Ascending aorta (tissue), 2 donors: ENCODE measurements at regions not wholly inside any gene's neighbourhood (a gene's known extent, or its start where the extent isn't known, plus 50 kb on each side); places are given as distances from the start of the nearest gene placed in this dataset.

Experiments used
- DNase-seq, 2 donors: peaks; one replicate each; pipeline ENCODE4 v3.0.0-alpha.2; 2019; ENCODE audit warnings: low spot score in 2 of 2
- H3K27ac ChIP-seq, 2 donors: fragments of 200-600 bp; sonication (generic); one replicate each; pipeline ENCODE4 v1.5.1; 2016 to 2017; ENCODE audit warnings: mild to moderate bottlenecking in 1 of 2
- H3K27me3 ChIP-seq: fragments of 200-600 bp; sonication (generic); one replicate; pipeline ENCODE4 v1.5.1; 2017
- H3K36me3 ChIP-seq, 2 donors: fragments of 200-600 bp; sonication (generic); one replicate each; pipeline ENCODE4 v1.5.1; 2016
- H3K4me1 ChIP-seq, 2 donors: fragments of 200-600 bp; sonication (generic); one replicate each; pipeline ENCODE4 v1.5.1; 2016 to 2017; ENCODE audit warnings: mild to moderate bottlenecking in 1 of 2
- H3K4me3 ChIP-seq, 2 donors: fragments of 200-600 bp; sonication (generic); one replicate each; pipeline ENCODE4 v1.5.1; 2016 to 2017; ENCODE audit warnings: mild to moderate bottlenecking in 1 of 2
- H3K9me3 ChIP-seq, 2 donors: fragments of 200-600 bp; sonication (generic); one replicate each; pipeline ENCODE4 v1.5.1; 2016
- intact Hi-C: fragments of 100-400 bp; cut with DNase I; formaldehyde crosslinking; loops from one replicate; pipeline ENCODE4 v1.15.1; 2023
- TF ChIP-seq, protein P1 (sequence below), 3 experiments: fragments of 200-600 bp in 2 of 3; fragments of 450-650 bp in 1 of 3; sonication (generic) in 2 of 3; IDR thresholded peaks; one replicate each; pipeline ENCODE4 v1.5.1; 2016 to 2019; ENCODE audit warnings: antibody characterized with exemption in 3 of 3, mild to moderate bottlenecking in 1 of 3, moderate library complexity in 1 of 3

DNA sequence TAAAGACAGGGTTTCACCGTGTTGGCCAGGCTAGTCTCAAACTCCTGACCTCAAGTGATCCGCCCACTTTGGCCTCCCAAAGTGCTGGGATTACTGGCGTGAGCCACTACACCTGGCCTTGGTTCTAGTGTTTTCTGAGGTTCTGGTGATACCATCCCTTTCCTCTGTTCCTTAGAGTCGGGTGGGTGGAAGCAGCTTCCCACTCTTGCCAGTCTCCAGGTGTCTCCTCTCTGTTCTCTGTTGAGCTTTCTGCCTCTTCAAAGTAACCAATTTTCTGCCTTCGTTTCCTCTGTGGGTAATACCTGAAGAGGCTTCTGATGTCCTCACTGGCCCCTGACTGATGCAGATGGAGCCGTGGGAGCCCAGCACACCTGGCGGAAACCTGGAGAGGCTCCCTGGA lies 53.4 kb upstream of the LHX5 start:
- Histone ChIP-seq H3K36me3 (no peaks in the 10 kb centered on the region), H3K27ac (no peak overlapping the region), H3K4me3 (no peak overlapping the region), H3K4me1 (no peaks in the 10 kb centered on the region), H3K27me3 (no peaks in the 10 kb centered on the region), H3K9me3 (no peaks in the 10 kb centered on the region)
- TF ChIP-seq, protein P1, sequence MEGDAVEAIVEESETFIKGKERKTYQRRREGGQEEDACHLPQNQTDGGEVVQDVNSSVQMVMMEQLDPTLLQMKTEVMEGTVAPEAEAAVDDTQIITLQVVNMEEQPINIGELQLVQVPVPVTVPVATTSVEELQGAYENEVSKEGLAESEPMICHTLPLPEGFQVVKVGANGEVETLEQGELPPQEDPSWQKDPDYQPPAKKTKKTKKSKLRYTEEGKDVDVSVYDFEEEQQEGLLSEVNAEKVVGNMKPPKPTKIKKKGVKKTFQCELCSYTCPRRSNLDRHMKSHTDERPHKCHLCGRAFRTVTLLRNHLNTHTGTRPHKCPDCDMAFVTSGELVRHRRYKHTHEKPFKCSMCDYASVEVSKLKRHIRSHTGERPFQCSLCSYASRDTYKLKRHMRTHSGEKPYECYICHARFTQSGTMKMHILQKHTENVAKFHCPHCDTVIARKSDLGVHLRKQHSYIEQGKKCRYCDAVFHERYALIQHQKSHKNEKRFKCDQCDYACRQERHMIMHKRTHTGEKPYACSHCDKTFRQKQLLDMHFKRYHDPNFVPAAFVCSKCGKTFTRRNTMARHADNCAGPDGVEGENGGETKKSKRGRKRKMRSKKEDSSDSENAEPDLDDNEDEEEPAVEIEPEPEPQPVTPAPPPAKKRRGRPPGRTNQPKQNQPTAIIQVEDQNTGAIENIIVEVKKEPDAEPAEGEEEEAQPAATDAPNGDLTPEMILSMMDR (IDR thresholded peaks at IDR 0.05), result no peak
- no peak for DNase-seq
- intact Hi-C loops, result no loop called here

DNA sequence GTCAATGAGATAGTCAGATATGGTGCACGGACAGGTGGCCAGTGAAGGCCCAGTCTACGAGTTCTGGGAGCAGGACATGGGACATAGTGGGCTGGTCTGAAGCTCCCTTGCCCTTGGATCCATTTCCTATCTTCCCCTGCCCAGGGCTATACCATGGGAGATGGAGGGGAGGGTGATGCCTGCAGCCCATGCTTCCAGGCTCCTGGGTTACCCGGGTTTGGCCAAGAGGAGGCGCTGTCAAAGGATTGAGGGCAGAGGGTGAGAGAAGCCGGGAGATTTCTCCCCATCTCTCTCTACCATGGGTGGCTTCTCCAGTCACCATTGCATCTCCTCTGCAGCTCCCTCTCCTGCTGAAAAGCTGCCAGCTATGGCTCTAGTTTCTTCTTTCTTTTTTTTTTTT lies 52.8 kb upstream of the LHX5 start:
- no peak overlapping the region for H3K27ac ChIP-seq
- no peaks in the 10 kb centered on the region for H3K27me3 ChIP-seq
- TF ChIP-seq, protein P1 (IDR thresholded peaks at IDR 0.05), result no peak
- no peak for DNase-seq
- no peaks in the 10 kb centered on the region for H3K36me3 ChIP-seq
- intact Hi-C loops, result no loop called here
- H3K4me3 ChIP-seq, result no peak overlapping the region
- H3K4me1 ChIP-seq, result no peaks in the 10 kb centered on the region
- H3K9me3 ChIP-seq, result no peaks in the 10 kb centered on the region

DNA sequence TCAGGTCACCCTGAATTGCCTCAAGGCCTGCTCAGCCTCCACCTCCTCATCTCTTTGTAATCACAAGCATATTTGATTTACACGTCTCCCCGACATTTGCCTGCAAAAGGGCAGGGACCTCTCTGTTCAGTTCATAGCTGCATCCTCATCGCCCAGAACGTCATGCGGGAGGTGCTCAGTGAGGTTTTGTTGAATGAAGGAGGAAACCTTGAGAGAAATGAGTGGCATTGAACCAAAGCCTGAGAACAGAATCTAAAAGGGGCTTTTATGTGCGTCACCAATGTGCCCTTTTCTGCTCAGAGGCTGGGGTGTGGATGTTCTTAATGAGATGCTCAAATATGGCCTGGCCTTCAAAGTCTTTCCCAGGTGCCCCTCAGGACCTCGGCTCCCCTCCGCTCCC lies 50.0 kb upstream of the LHX5 start:
- H3K4me1 ChIP-seq, result no peaks in the 10 kb centered on the region
- no peaks in the 10 kb centered on the region for H3K36me3 ChIP-seq
- H3K9me3 ChIP-seq, result no peaks in the 10 kb centered on the region
- no peak overlapping the region for H3K27ac ChIP-seq
- no peak for DNase-seq
- H3K4me3 ChIP-seq, result no peak overlapping the region
- TF ChIP-seq, protein P1 (IDR thresholded peaks at IDR 0.05), result no peak
- H3K27me3 ChIP-seq, result no peaks in the 10 kb centered on the region
- intact Hi-C loops, result no loop called here
